ENCODE measurements at regions not wholly inside any gene's neighbourhood (a gene's known extent, or its start where the extent isn't known, plus 50 kb on each side); places are given as distances from the start of the nearest gene placed in this dataset.
"Not testable (repeated sequence)": the region's sequence is repeated elsewhere in the genome, so short reads cannot be mapped to it uniquely, and the experiment has no call there.

- CTCF ChIA-PET = no interaction called here
- Mint-ChIP-seq H3K4me1 (no peaks in the 10 kb centered on the region), H3K9me3 (peaks cover 0 to 17% (median 4%) of the 10 kb centered on the region in 11 donors), H3K36me3 (no peaks in the 10 kb centered on the region), H3K27me3 (no peaks in the 10 kb centered on the region), H3K27ac (no peak overlapping the region), H3K4me3 (no peak overlapping the region)
- no peaks in the 10 kb centered on the region for H3K27me3 ChIP-seq (ENCODE audit: control insufficient read depth in 2 of 2, insufficient read depth in 2 of 2, low read length in 2 of 2)
- POLR2A ChIA-PET = no interaction called here
- ATAC-seq (no peak), DNase-seq (no peak)
- intact Hi-C loops (cut with micrococcal nuclease) = no loop called here
- no peaks in the 10 kb centered on the region for H3K4me1 ChIP-seq (ENCODE audit: control insufficient read depth in 2 of 2, insufficient read depth in 2 of 2, low read length in 2 of 2)
- H3K9me3 ChIP-seq (ENCODE audit: control insufficient read depth in 2 of 3, low read length in 3 of 3) = no peaks in the 10 kb centered on the region
- no peak overlapping the region for H3K27ac ChIP-seq (ENCODE audit: low read depth, low read length)
- no peaks in the 10 kb centered on the region for H3K36me3 ChIP-seq (ENCODE audit: control insufficient read depth in 2 of 3, insufficient read depth in 3 of 3, low read length in 3 of 3)
- no peak overlapping the region for H3K4me3 ChIP-seq (ENCODE audit: low read length)
Measured at GRCh38 chr5:125683669-125684068, 739.5 kb upstream of the GRAMD2B start.

GRCh38 chr5:125685771-125686170 lies 737.4 kb upstream of the GRAMD2B start:
- no peaks in the 10 kb centered on the region for H3K36me3 ChIP-seq (ENCODE audit: control insufficient read depth in 2 of 3, insufficient read depth in 3 of 3, low read length in 3 of 3)
- no peaks in the 10 kb centered on the region for H3K27me3 ChIP-seq (ENCODE audit: control insufficient read depth in 2 of 2, insufficient read depth in 2 of 2, low read length in 2 of 2)
- intact Hi-C loops (cut with micrococcal nuclease) = no loop called here
- no peaks in the 10 kb centered on the region for H3K9me3 ChIP-seq (ENCODE audit: control insufficient read depth in 2 of 3, low read length in 3 of 3)
- H3K4me1 ChIP-seq (ENCODE audit: control insufficient read depth in 2 of 2, insufficient read depth in 2 of 2, low read length in 2 of 2) = no peaks in the 10 kb centered on the region
- no peaks in the 10 kb centered on the region for H3K27me3 Mint-ChIP-seq
- H3K27ac Mint-ChIP-seq = no peak overlapping the region
- ChIA-PET POLR2A (no interaction called here), CTCF (no interaction called here)
- H3K4me1 Mint-ChIP-seq = no peaks in the 10 kb centered on the region
- H3K4me3 Mint-ChIP-seq = no peak overlapping the region
- no peak for DNase-seq
- H3K36me3 Mint-ChIP-seq = no peaks in the 10 kb centered on the region
- H3K9me3 Mint-ChIP-seq = peaks cover 0 to 29% (median 4%) of the 10 kb centered on the region in 11 donors
- no peak overlapping the region for H3K27ac ChIP-seq (ENCODE audit: low read depth, low read length)
- H3K4me3 ChIP-seq (ENCODE audit: low read length) = no peak overlapping the region
- ATAC-seq = no peak

DNA sequence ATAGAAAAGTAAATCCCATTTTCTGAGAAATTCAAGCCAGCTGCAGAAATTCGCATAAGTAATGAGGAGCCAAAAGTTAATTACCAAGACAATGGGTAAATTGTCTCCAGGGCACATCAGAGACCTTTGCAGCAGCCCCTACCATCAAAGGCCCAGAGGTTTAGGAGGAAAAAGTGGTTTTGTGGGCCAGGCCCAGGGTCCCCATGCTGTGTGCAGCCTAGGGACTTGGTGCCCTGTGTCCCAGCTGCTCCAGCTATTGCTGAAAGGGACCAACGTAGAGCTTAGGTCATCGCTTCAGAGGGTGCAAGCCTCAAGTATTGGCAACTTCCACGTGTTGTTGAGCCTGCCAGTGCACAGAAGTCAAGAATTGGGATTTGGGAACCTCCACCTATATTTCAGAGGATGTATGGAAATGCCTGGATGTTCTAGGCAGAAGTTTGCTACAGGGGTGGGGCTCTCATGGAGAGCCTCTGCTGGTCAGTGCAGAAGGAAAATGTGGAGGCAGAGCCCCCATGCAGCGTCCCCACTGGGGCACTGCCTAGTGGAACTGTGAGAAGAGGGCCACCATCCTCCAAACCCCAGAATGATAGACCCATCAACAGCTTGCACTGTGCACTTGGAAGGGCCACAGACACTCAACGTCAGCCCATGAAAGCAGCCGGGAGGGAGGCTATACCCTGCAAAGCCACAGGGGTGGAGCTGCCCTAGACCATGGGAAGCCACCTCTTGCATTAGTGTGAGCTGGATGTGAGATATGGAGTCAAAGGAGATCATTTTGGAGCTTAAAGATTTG lies 731.3 kb upstream of the GRAMD2B start:
- H3K9me3 Mint-ChIP-seq = peaks cover 0 to 23% (median 5%) of the 10 kb centered on the region in 11 donors
- ATAC-seq; CTCF ChIA-PET; H3K27ac Mint-ChIP-seq; H3K36me3 Mint-ChIP-seq; H3K36me3 ChIP-seq (ENCODE audit: control insufficient read depth in 2 of 3, insufficient read depth in 3 of 3, low read length in 3 of 3); H3K4me1 Mint-ChIP-seq; H3K27me3 Mint-ChIP-seq; H3K27me3 ChIP-seq (ENCODE audit: control insufficient read depth in 2 of 2, insufficient read depth in 2 of 2, low read length in 2 of 2); H3K9me3 ChIP-seq (ENCODE audit: control insufficient read depth in 2 of 3, low read length in 3 of 3); H3K4me3 ChIP-seq (ENCODE audit: low read length); intact Hi-C loops (cut with micrococcal nuclease); H3K4me1 ChIP-seq (ENCODE audit: control insufficient read depth in 2 of 2, insufficient read depth in 2 of 2, low read length in 2 of 2); H3K27ac ChIP-seq (ENCODE audit: low read depth, low read length); POLR2A ChIA-PET; H3K4me3 Mint-ChIP-seq; DNase-seq: not testable (repeated sequence)

DNA sequence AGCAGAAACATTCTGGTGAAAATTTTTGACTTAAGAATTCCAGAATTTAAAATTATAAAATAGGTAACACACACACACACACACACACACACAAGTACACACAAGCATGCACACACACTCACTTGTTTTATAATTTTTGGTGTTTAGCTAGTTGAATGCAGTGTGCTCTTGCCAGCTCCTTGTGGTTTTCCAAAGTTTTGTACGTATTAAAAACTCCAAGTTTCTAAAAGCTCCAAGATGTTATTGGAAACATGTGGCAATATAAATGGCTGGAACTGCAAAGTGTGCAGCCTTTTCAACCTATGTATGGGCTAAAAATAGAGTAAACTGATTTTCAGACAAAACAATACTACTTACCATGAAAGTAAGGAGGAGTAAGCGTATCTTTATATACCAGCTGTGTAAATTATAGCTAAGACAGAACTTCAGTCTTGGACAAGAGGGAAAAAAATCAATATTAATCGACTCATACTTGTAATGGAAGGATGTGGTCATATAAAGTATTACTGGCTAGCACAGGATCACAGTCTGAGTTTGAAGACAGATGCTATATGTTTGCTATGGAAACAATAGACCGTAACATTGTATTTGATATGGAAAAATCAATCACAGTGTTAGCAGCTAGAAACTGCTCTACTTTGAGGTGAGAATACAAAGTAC lies 727.1 kb upstream of the GRAMD2B start:
- H3K4me3 ChIP-seq (ENCODE audit: low read length) = no peak overlapping the region
- Mint-ChIP-seq H3K9me3 (peaks cover 0 to 12% (median 4%) of the 10 kb centered on the region in 11 donors), H3K36me3 (no peaks in the 10 kb centered on the region), H3K27me3 (no peaks in the 10 kb centered on the region), H3K4me3 (no peak overlapping the region), H3K27ac (no peak overlapping the region), H3K4me1 (no peaks in the 10 kb centered on the region)
- ATAC-seq (no peak), DNase-seq (no peak)
- no peaks in the 10 kb centered on the region for H3K4me1 ChIP-seq (ENCODE audit: control insufficient read depth in 2 of 2, insufficient read depth in 2 of 2, low read length in 2 of 2)
- ChIA-PET POLR2A (no interaction called here), CTCF (no interaction called here)
- H3K9me3 ChIP-seq (ENCODE audit: control insufficient read depth in 2 of 3, low read length in 3 of 3) = no peaks in the 10 kb centered on the region
- intact Hi-C loops (cut with micrococcal nuclease) = no loop called here
- no peak overlapping the region for H3K27ac ChIP-seq (ENCODE audit: low read depth, low read length)
- H3K27me3 ChIP-seq (ENCODE audit: control insufficient read depth in 2 of 2, insufficient read depth in 2 of 2, low read length in 2 of 2) = peaks cover 0 to 3% of the 10 kb centered on the region in 2 donors
- H3K36me3 ChIP-seq (ENCODE audit: control insufficient read depth in 2 of 3, insufficient read depth in 3 of 3, low read length in 3 of 3) = no peaks in the 10 kb centered on the region

GRCh38 chr5:125696762-125697161 lies 726.4 kb upstream of the GRAMD2B start:
- peaks cover 0 to 3% of the 10 kb centered on the region in 2 donors for H3K27me3 ChIP-seq (ENCODE audit: control insufficient read depth in 2 of 2, insufficient read depth in 2 of 2, low read length in 2 of 2)
- no peak overlapping the region for H3K4me3 ChIP-seq (ENCODE audit: low read length)
- DNase-seq (no peak), ATAC-seq (no peak)
- H3K4me3 Mint-ChIP-seq = no peak overlapping the region
- ChIA-PET POLR2A (no interaction called here), CTCF (no interaction called here)
- no peaks in the 10 kb centered on the region for H3K4me1 ChIP-seq (ENCODE audit: control insufficient read depth in 2 of 2, insufficient read depth in 2 of 2, low read length in 2 of 2)
- H3K27ac ChIP-seq (ENCODE audit: low read depth, low read length) = no peak overlapping the region
- H3K4me1 Mint-ChIP-seq = no peaks in the 10 kb centered on the region
- no peaks in the 10 kb centered on the region for H3K27me3 Mint-ChIP-seq
- H3K36me3 ChIP-seq (ENCODE audit: control insufficient read depth in 2 of 3, insufficient read depth in 3 of 3, low read length in 3 of 3) = no peaks in the 10 kb centered on the region
- H3K9me3 ChIP-seq (ENCODE audit: control insufficient read depth in 2 of 3, low read length in 3 of 3) = no peaks in the 10 kb centered on the region
- no peaks in the 10 kb centered on the region for H3K36me3 Mint-ChIP-seq
- H3K9me3 Mint-ChIP-seq = peaks cover 0 to 11% (median 4%) of the 10 kb centered on the region in 11 donors
- intact Hi-C loops (cut with micrococcal nuclease) = no loop called here
- no peak overlapping the region for H3K27ac Mint-ChIP-seq

- H3K27ac ChIP-seq (ENCODE audit: low read depth, low read length) = no peak overlapping the region
- H3K27me3 ChIP-seq (ENCODE audit: control insufficient read depth in 2 of 2, insufficient read depth in 2 of 2, low read length in 2 of 2) = peaks cover 0 to 3% of the 10 kb centered on the region in 2 donors
- DNase-seq (no peak), ATAC-seq (no peak)
- ChIA-PET CTCF (no interaction called here), POLR2A (no interaction called here)
- no peaks in the 10 kb centered on the region for H3K36me3 ChIP-seq (ENCODE audit: control insufficient read depth in 2 of 3, insufficient read depth in 3 of 3, low read length in 3 of 3)
- Mint-ChIP-seq H3K9me3 (peaks cover 0 to 8% (median 0%) of the 10 kb centered on the region in 11 donors), H3K27ac (no peak overlapping the region), H3K27me3 (no peaks in the 10 kb centered on the region), H3K36me3 (no peaks in the 10 kb centered on the region), H3K4me3 (no peak overlapping the region), H3K4me1 (no peaks in the 10 kb centered on the region)
- no peak overlapping the region for H3K4me3 ChIP-seq (ENCODE audit: low read length)
- no peaks in the 10 kb centered on the region for H3K9me3 ChIP-seq (ENCODE audit: control insufficient read depth in 2 of 3, low read length in 3 of 3)
- intact Hi-C loops (cut with micrococcal nuclease) = no loop called here
- H3K4me1 ChIP-seq (ENCODE audit: control insufficient read depth in 2 of 2, insufficient read depth in 2 of 2, low read length in 2 of 2) = no peaks in the 10 kb centered on the region
Measured at GRCh38 chr5:125698420-125698819, 724.8 kb upstream of the GRAMD2B start.

- intact Hi-C loops (cut with micrococcal nuclease) = no loop called here
- Histone ChIP-seq H3K4me3 (ENCODE audit: low read length) (no peak overlapping the region), H3K4me1 (ENCODE audit: control insufficient read depth in 2 of 2, insufficient read depth in 2 of 2, low read length in 2 of 2) (no peaks in the 10 kb centered on the region), H3K27me3 (ENCODE audit: control insufficient read depth in 2 of 2, insufficient read depth in 2 of 2, low read length in 2 of 2) (peaks cover 0 to 3% of the 10 kb centered on the region in 2 donors), H3K27ac (ENCODE audit: low read depth, low read length) (no peak overlapping the region), H3K36me3 (ENCODE audit: control insufficient read depth in 2 of 3, insufficient read depth in 3 of 3, low read length in 3 of 3) (no peaks in the 10 kb centered on the region), H3K9me3 (ENCODE audit: control insufficient read depth in 2 of 3, low read length in 3 of 3) (no peaks in the 10 kb centered on the region)
- DNase-seq (no peak), ATAC-seq (no peak)
- no peaks in the 10 kb centered on the region for H3K27me3 Mint-ChIP-seq
- CTCF ChIA-PET = no interaction called here
- POLR2A ChIA-PET = no interaction called here
- peaks cover 0 to 18% (median 8%) of the 10 kb centered on the region in 11 donors for H3K9me3 Mint-ChIP-seq
- no peak overlapping the region for H3K27ac Mint-ChIP-seq
- no peak overlapping the region for H3K4me3 Mint-ChIP-seq
- H3K36me3 Mint-ChIP-seq = no peaks in the 10 kb centered on the region
- no peaks in the 10 kb centered on the region for H3K4me1 Mint-ChIP-seq
Measured at GRCh38 chr5:125699860-125700259, 723.3 kb upstream of the GRAMD2B start.

Measured in naive thymus-derived CD4-positive, alpha-beta T cell (primary cell).